Urinary bladder (tissue), 3 donors: ENCODE measurements at regions not wholly inside any gene's neighbourhood (a gene's known extent, or its start where the extent isn't known, plus 50 kb on each side); places are given as distances from the start of the nearest gene placed in this dataset.
A peak's percentile ranks its signal among the peaks of the same experiment; 100 is the strongest.

Experiments used
- DNase-seq: peaks from one replicate; pipeline ENCODE4 v3.0.0-alpha.2; 2015; ENCODE audit errors: extremely low spot score
- H3K27ac ChIP-seq: one replicate; pipeline ENCODE4 v1.5.1; 2013; ENCODE audit warnings: low read depth, mild to moderate bottlenecking, moderate library complexity
- H3K36me3 ChIP-seq: one replicate; pipeline ENCODE4 v1.6.1; 2013; ENCODE audit warnings: mild to moderate bottlenecking, moderate library complexity; ENCODE audit not compliant: insufficient read depth
- H3K4me1 ChIP-seq: one replicate; pipeline ENCODE4 v1.6.1; 2013; ENCODE audit warnings: mild to moderate bottlenecking, moderate library complexity; ENCODE audit not compliant: insufficient read depth
- H3K4me3 ChIP-seq: one replicate; pipeline ENCODE4 v1.5.1; 2013; ENCODE audit warnings: low read depth, low read length
- WGBS: extraction: QIAGEN DNeasy Blood & Tissue Kit; methylation state at CpG from one replicate; pipeline ENCODE4 v1.1.7; 2013; 5-methylcytosine and 5-hydroxymethylcytosine counted together
- donor health status: healthy with polysubstance abuse.
- donor health status: healthy.

GRCh38 chr13:111924678-111925075 is 142.3 kb upstream of the SOX1 start:
- Histone ChIP-seq H3K4me1 (no peaks in the 10 kb centered on the region), H3K27ac (no peak overlapping the region), H3K4me3 (no peak overlapping the region), H3K36me3 (no peaks in the 10 kb centered on the region)
- WGBS = 70% methylated on average over 6 of the region's 6 CpGs
- DNase-seq = no peak

GRCh38 chr13:111925146-111925875 is 141.6 kb upstream of the SOX1 start:
- Histone ChIP-seq H3K27ac (no peak overlapping the region), H3K36me3 (no peaks in the 10 kb centered on the region), H3K4me3 (no peak overlapping the region), H3K4me1 (no peaks in the 10 kb centered on the region)
- no peak for DNase-seq
- WGBS = 93% methylated on average over 13 of the region's 13 CpGs

DNA sequence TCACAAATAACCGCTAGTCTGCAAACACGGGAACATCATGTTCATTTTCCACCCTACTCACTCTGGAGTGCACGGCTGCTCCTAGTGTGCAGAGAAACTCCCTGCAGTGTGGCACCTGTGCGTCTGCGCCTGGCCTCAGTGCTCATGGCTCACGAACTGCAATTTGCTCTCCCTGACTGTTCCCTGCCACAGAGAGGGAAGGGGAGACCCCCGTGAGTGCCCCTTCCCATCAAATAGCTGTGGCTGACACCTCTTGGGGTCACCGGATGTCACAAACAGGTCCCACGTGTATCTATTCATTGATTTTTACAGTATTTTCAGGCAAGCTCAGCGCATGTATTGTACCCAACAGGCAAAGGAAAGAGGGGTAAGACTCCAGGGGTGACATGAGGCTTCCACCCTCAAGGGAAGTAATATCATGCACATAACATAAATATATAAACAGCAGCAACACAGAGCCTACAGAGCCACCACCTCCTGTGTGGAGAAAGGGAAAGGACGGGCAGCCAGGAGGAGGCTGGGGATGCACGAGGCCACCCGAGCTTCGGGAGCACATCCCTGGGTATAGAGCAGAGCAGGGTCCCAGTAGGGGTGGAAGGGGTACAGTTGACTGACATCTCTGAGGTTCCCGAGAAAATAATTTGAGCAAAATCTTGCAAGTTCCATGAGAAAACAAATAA is 140.3 kb upstream of the SOX1 start:
- Histone ChIP-seq H3K4me3 (no peak overlapping the region), H3K36me3 (no peaks in the 10 kb centered on the region), H3K27ac (no peak overlapping the region), H3K4me1 (no peaks in the 10 kb centered on the region)
- no peak for DNase-seq
- WGBS = 79% methylated on average over 15 of the region's 15 CpGs

GRCh38 chr13:111927181-111927540 is 139.8 kb upstream of the SOX1 start:
- Histone ChIP-seq H3K4me3 (no peak overlapping the region), H3K4me1 (no peaks in the 10 kb centered on the region), H3K27ac (no peak overlapping the region), H3K36me3 (no peaks in the 10 kb centered on the region)
- DNase-seq = no peak
- WGBS = 86% methylated on average over 12 of the region's 12 CpGs

- H3K4me1 ChIP-seq = no peaks in the 10 kb centered on the region
- no peak overlapping the region for H3K27ac ChIP-seq
- H3K36me3 ChIP-seq = no peaks in the 10 kb centered on the region
- no peak overlapping the region for H3K4me3 ChIP-seq
- no peak for DNase-seq
- 83% methylated on average over 8 of the region's 8 CpGs for WGBS
Measured at GRCh38 chr13:111929036-111929616, 137.8 kb upstream of the SOX1 start.

DNA sequence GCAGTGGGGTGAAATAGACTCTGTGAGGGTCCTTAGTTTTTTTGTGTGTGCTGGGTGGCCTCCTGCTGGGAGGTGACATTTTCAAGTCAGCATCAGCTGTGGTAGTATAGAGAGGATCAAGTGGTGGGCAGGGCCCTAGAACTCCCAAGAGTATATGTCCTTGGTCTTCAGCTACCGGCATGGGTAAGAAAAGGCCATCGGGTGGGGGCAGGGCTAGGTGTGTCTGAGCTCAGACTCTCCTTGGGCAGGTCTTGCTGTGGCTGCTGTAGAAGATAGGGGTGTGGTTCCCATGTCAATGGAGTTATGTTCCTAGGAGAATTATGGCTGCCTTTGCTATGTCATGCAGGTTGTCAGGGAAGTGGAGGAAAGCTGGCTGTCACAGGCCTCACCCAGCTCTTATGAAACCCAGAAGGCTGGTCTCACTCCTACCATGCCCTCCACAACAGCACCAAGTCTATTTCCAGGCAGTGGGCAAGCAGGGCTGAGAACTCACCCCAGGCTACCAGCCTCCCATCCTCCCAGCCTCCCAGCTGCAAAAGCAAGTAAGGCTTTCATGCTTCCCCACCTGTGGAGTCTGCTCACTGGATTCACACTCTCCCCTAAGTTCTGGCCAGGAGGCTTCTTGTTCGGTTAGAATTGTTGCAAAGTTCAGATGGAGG is 130.6 kb upstream of the SOX1 start:
- no peak overlapping the region for H3K4me3 ChIP-seq
- H3K4me1 ChIP-seq = no peaks in the 10 kb centered on the region
- WGBS = 85% methylated on average over 3 of the region's 3 CpGs
- H3K36me3 ChIP-seq = no peaks in the 10 kb centered on the region
- no peak for DNase-seq
- no peak overlapping the region for H3K27ac ChIP-seq

DNA sequence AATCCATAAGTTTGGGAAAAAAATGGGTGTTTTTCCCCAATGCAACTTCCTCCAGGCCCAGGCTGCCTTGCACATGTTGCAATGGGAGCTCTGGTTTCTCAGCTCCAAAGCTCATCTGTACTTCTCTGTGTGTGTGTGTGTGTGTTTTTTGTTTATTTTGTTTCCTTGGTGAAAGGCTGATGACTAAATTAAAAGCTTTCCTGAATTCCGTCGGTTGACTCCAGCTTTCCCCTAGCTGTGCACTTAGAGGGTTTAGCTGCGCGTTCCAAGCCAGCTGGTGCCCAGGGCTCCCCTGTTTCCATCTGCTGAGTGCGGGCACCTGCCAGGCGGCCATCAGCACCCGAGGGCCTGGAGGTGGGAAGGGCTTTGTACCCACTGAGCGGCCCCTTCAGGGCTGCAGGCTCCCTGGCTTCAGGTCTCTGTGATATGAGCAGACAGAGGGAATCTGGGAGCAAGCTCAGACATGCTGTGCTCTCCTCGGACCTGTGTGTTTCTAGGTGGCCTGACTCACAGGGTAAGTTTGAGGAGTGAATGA is 129.1 kb upstream of the SOX1 start:
- 30% methylated on average over 9 of the region's 9 CpGs for WGBS
- DNase-seq = peak; percentile 36

DNA sequence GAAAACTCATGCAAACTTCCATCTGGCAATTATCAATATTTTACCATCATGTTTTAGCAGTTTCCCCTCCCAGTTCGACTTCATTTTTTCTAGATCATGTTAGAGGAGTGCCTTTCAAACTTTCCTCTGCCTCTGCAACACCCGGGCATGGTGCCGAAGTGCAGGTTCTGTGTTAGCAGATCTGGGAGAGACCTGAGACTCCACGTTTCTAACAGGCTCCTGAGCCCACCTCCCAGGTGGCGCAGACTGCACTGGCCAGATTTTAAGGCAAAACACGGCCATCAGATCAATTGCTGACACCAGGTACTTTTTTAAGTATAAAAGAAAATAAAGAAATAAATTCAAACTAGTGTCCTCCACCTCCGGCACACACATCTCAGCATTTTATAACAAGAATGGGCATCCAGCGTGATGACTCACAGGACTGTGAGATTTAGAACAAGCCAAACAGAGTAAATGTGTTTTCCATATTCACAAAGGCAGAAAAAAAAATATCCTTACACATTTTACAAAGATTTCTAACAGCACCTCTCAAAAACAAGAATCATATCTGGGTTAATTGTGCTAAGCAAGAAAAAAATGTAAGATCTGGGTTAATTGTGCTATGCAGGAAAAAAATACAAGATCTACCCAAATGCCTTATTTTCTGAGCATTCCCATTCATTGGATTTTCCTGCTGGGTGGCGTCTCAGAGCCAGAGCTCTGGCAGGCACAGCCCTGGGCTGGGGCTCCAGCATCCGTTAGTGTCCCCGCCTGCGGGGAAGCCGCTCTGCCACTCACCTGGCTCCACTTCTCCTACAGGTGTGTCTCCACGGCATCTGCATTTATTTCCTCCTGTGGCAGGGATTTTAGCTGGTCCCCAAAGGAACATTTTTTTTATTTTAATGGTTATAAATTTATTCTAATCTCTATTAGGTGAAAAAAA is 127.9 kb upstream of the SOX1 start:
- no peak for DNase-seq
- 67% methylated on average over 14 of the region's 14 CpGs for whole genome bisulfite sequencing
- no peaks in the 10 kb centered on the region for H3K4me1 ChIP-seq
- no peak overlapping the region for H3K4me3 ChIP-seq
- no peak overlapping the region for H3K27ac ChIP-seq
- no peaks in the 10 kb centered on the region for H3K36me3 ChIP-seq

More for the DNA sequence above, 129.1 kb upstream of the SOX1 start:
- H3K4me3 ChIP-seq = no peak overlapping the region
- H3K36me3 ChIP-seq = no peaks in the 10 kb centered on the region
- H3K4me1 ChIP-seq = no peaks in the 10 kb centered on the region
- no peak overlapping the region for H3K27ac ChIP-seq

DNA sequence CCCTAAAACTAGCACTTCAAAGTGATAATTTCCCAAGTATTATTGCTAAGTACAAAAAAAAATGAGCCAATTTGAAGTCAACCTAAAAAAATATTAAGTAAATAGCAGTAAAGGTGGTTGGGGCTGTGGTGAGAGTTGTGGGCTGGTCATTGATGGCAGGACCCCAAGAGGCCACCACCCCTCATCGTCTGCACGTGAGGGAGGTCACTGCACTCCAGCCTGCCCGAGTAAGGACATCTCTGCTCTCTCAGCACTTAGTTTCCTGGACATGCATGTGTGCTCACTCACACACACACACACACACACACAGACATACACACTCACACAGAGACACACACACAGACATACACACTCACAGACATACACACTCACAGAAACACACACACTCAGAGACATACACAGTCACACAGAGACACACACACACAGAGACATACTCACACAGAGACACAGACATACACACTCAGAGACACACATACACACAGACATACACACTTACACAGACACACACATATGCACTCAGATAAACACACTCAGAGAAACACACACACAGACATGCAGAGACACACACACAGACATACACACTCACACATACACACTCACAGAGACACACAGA is 127.2 kb upstream of the SOX1 start:
- DNase-seq = no peak
- 59% methylated on average over 3 of the region's 3 CpGs for WGBS
- no peak overlapping the region for H3K27ac ChIP-seq
- H3K4me3 ChIP-seq = no peak overlapping the region
- no peaks in the 10 kb centered on the region for H3K4me1 ChIP-seq
- no peaks in the 10 kb centered on the region for H3K36me3 ChIP-seq

- DNase-seq = no peak
- H3K27ac ChIP-seq = no peak overlapping the region
- no peak overlapping the region for H3K4me3 ChIP-seq
- WGBS = 78% methylated on average over 4 of the region's 4 CpGs
- no peaks in the 10 kb centered on the region for H3K4me1 ChIP-seq
- no peaks in the 10 kb centered on the region for H3K36me3 ChIP-seq
Measured at GRCh38 chr13:111940892-111941291, 126.1 kb upstream of the SOX1 start.

DNA sequence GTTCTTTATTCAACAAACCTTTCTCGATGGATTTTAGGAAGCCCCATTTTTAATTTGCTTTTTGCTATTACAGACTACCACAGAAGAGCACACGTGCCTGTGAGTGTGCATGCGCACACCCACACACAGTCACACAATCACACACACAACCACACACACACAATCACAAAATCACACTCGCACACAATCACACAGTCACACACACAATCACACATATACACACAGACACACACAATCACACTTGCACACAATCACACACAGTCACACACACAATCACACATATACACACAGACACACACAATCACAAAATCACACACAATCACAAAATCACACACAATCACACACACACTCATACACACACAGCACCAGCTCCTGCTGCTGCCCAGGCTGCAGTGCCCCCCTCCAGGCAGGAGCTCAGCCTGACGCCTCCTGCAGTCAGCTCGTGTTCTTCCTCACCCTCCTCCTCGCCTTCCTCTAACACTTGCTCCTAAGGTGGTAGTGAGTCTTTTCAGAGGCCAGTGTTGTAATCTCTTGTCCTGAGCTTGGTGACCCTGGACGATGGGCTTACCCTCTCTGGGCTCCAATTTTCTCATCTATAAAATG is 125.0 kb upstream of the SOX1 start:
- H3K4me3 ChIP-seq = no peak overlapping the region
- H3K36me3 ChIP-seq = no peaks in the 10 kb centered on the region
- H3K4me1 ChIP-seq = no peaks in the 10 kb centered on the region
- no peak overlapping the region for H3K27ac ChIP-seq
- no peak for DNase-seq
- WGBS = 84% methylated on average over 8 of the region's 8 CpGs

- H3K4me1 ChIP-seq = no peaks in the 10 kb centered on the region
- H3K36me3 ChIP-seq = no peaks in the 10 kb centered on the region
- DNase-seq = no peak
- WGBS = 79% methylated on average over 18 of the region's 18 CpGs
- no peak overlapping the region for H3K4me3 ChIP-seq
- no peak overlapping the region for H3K27ac ChIP-seq
Measured at GRCh38 chr13:111943229-111943795, 123.6 kb upstream of the SOX1 start.
